H9 (cell line): ENCODE measurements at regions not wholly inside any gene's neighbourhood (a gene's known extent, or its start where the extent isn't known, plus 50 kb on each side); places are given as distances from the start of the nearest gene placed in this dataset.

ENCODE experiments used
- DNase-seq: peaks from one replicate; pipeline ENCODE4 v3.0.0-alpha.2; 2017
- H2AFZ ChIP-seq: one replicate; pipeline ENCODE4 v1.6.1; 2013; ENCODE audit warnings: mild to moderate bottlenecking, low read length, control low read depth, moderate library complexity
- H2AK5ac ChIP-seq: 2 replicates; pipeline ENCODE4 v1.6.1; 2013; ENCODE audit warnings: low read length, control low read depth, mixed read lengths; ENCODE audit not compliant: insufficient read length
- H2BK120ac ChIP-seq: one replicate; pipeline ENCODE4 v1.6.1; 2013; ENCODE audit warnings: low read depth, mild to moderate bottlenecking, low read length, control low read depth, inconsistent platforms; ENCODE audit not compliant: poor library complexity, severe bottlenecking
- H2BK12ac ChIP-seq: 2 replicates; pipeline ENCODE4 v1.6.1; 2013; ENCODE audit warnings: low read length, control low read depth, mixed read lengths, low read depth; ENCODE audit not compliant: insufficient read length
- H2BK15ac ChIP-seq: 2 replicates; pipeline ENCODE4 v1.6.1; 2013; ENCODE audit warnings: low read depth, low read length, control low read depth
- H2BK20ac ChIP-seq: one replicate; pipeline ENCODE4 v1.6.1; 2013; ENCODE audit warnings: low read depth, mild to moderate bottlenecking, low read length, control low read depth, inconsistent platforms; ENCODE audit not compliant: poor library complexity, severe bottlenecking
- H2BK5ac ChIP-seq: 2 replicates; pipeline ENCODE4 v1.6.1; 2013; ENCODE audit warnings: low read length, control low read depth, mixed read lengths; ENCODE audit not compliant: insufficient read length
- H3K14ac ChIP-seq: 2 replicates; pipeline ENCODE4 v1.6.1; 2013; ENCODE audit warnings: low read length, control low read depth; ENCODE audit not compliant: insufficient read depth
- H3K18ac ChIP-seq: 2 replicates; pipeline ENCODE4 v1.6.1; 2013; ENCODE audit warnings: low read depth, mild to moderate bottlenecking, mixed read lengths, low read length, control low read depth; ENCODE audit not compliant: insufficient read length
- H3K23ac ChIP-seq: 2 replicates; pipeline ENCODE4 v1.6.1; 2013; ENCODE audit warnings: low read length, control low read depth, mixed read lengths, low read depth; ENCODE audit not compliant: insufficient read length
- H3K23me2 ChIP-seq: 2 replicates; pipeline ENCODE4 v1.6.1; 2013; ENCODE audit warnings: low read depth, mild to moderate bottlenecking, mixed read lengths, low read length, control low read depth; ENCODE audit not compliant: insufficient read length, poor library complexity, severe bottlenecking
- H3K27ac ChIP-seq: 2 replicates; pipeline ENCODE4 v1.5.1; 2013; ENCODE audit warnings: low read length, control low read depth, mixed read lengths, low read depth; ENCODE audit not compliant: insufficient read length
- H3K27me3 ChIP-seq: 2 replicates; pipeline ENCODE4 v1.6.1; 2013; ENCODE audit warnings: low read length, control low read depth, inconsistent platforms; ENCODE audit not compliant: insufficient read depth
- H3K4ac ChIP-seq: 2 replicates; pipeline ENCODE4 v1.6.1; 2013; ENCODE audit warnings: low read depth, mild to moderate bottlenecking, control low read depth, inconsistent platforms, low read length, moderate library complexity
- H3K4me1 ChIP-seq: 2 replicates; pipeline ENCODE4 v1.6.1; 2013; ENCODE audit warnings: low read length, control low read depth, inconsistent platforms; ENCODE audit not compliant: insufficient read depth
- H3K4me2 ChIP-seq: 2 replicates; pipeline ENCODE4 v1.6.1; 2013; ENCODE audit warnings: low read length, control low read depth, mixed read lengths; ENCODE audit not compliant: insufficient read length, insufficient read depth
- H3K56ac ChIP-seq: 2 replicates; pipeline ENCODE4 v1.6.1; 2013; ENCODE audit warnings: low read depth, mild to moderate bottlenecking, mixed read lengths, low read length, control low read depth; ENCODE audit not compliant: insufficient read length
- H3K79me1 ChIP-seq: 2 replicates; pipeline ENCODE4 v1.6.1; 2013; ENCODE audit warnings: low read depth, mild to moderate bottlenecking, moderate library complexity, low read length, control low read depth, inconsistent platforms; ENCODE audit not compliant: insufficient read depth, poor library complexity, severe bottlenecking
- H3K79me2 ChIP-seq: 2 replicates; pipeline ENCODE4 v1.6.1; 2013; ENCODE audit warnings: low read length, control low read depth, inconsistent platforms; ENCODE audit not compliant: insufficient read depth
- H3K9ac ChIP-seq: 2 replicates; pipeline ENCODE4 v1.6.1; 2013; ENCODE audit warnings: low read length, control low read depth, mixed read lengths; ENCODE audit not compliant: insufficient read length; ENCODE audit errors: extremely low read depth
- H3K9me3 ChIP-seq: one replicate; pipeline ENCODE4 v1.6.1; 2013; ENCODE audit warnings: low read depth, low read length, inconsistent platforms; ENCODE audit not compliant: control insufficient read depth
- H3T11ph ChIP-seq: one replicate; pipeline ENCODE4 v1.6.1; 2013; ENCODE audit warnings: mild to moderate bottlenecking, low read length, control low read depth, inconsistent platforms
- H4K20me1 ChIP-seq: one replicate; pipeline ENCODE4 v1.6.1; 2013; ENCODE audit not compliant: control insufficient read depth, insufficient read length, insufficient read depth
- H4K5ac ChIP-seq: 2 replicates; pipeline ENCODE4 v1.6.1; 2013; ENCODE audit warnings: low read depth, mild to moderate bottlenecking, mixed read lengths, low read length, control low read depth; ENCODE audit not compliant: insufficient read length
- H4K8ac ChIP-seq: replicated peaks from 2 replicates; pipeline ENCODE4 v1.6.1; 2013; ENCODE audit warnings: low read length, control low read depth, mixed read lengths, low read depth; ENCODE audit not compliant: insufficient read length
- H4K91ac ChIP-seq: 2 replicates; pipeline ENCODE4 v1.6.1; 2013; ENCODE audit warnings: low read depth, mild to moderate bottlenecking, moderate library complexity, mixed read lengths, low read length, control low read depth; ENCODE audit not compliant: insufficient read length
- H3K27ac Mint-ChIP-seq, 3 experiments: 2 replicates in 2 of 3; 3 replicates in 1 of 3; pipeline ENCODE4 v1.8.0; 2020 to 2021; ENCODE audit warnings: mixed read lengths in 3 of 3, mild to moderate bottlenecking in 1 of 3, moderate library complexity in 1 of 3
- H3K27me3 Mint-ChIP-seq: 2 replicates; pipeline ENCODE4 v1.8.0; 2021; ENCODE audit warnings: low read depth, mild to moderate bottlenecking, moderate library complexity, mixed read lengths
- H3K36me3 Mint-ChIP-seq, 3 experiments: 2 replicates in 2 of 3; 3 replicates in 1 of 3; pipeline ENCODE4 v1.8.0; 2020 to 2021; ENCODE audit warnings: low read depth in 3 of 3, mixed read lengths in 3 of 3; ENCODE audit not compliant: insufficient read depth in 1 of 3
- H3K4me1 Mint-ChIP-seq, 2 experiments: 2 replicates each; pipeline ENCODE4 v1.8.0; 2020; ENCODE audit warnings: mixed read lengths in 2 of 2
- H3K4me3 Mint-ChIP-seq, 2 experiments: 2 replicates in 1 of 2; 3 replicates in 1 of 2; pipeline ENCODE4 v1.8.0; 2020 to 2021; ENCODE audit warnings: mild to moderate bottlenecking in 2 of 2, mixed read lengths in 2 of 2, moderate library complexity in 1 of 2
- H3K9me3 Mint-ChIP-seq, 2 experiments: 2 replicates in 1 of 2; 3 replicates in 1 of 2; pipeline ENCODE4 v1.8.0; 2020; ENCODE audit warnings: mild to moderate bottlenecking in 2 of 2, mixed read lengths in 2 of 2, moderate library complexity in 1 of 2
- CTCF ChIP-seq: fragments of 200-600 bp; sonication (generic); conservative IDR thresholded peaks from 3 replicates; pipeline ENCODE4 v1.8.0; 2021; ENCODE audit warnings: antibody characterized with exemption, mild to moderate bottlenecking
- WGBS: extraction: QIAGEN DNeasy Blood & Tissue Kit; methylation state at CpG from one replicate; pipeline ENCODE4 v1.1.7; 2013; ENCODE audit warnings: missing lambda C conversion rate, low lambda C conversion rate, mixed read lengths; ENCODE audit not compliant: insufficient read length; ENCODE audit errors: extremely low coverage; 5-methylcytosine and 5-hydroxymethylcytosine counted together

- Histone ChIP-seq H3K4me1 (no peaks in the 10 kb centered on the region), H3K4ac (no peak overlapping the region), H3K27ac (no peak overlapping the region), H2BK120ac (no peak overlapping the region), H3K9me3 (no peaks in the 10 kb centered on the region), H2BK20ac (no peak overlapping the region), H4K8ac (no peak overlapping the region), H3K14ac (no peak overlapping the region), H3T11ph (no peak overlapping the region), H4K5ac (no peak overlapping the region), H3K79me2 (no peaks in the 10 kb centered on the region), H3K79me1 (no peaks in the 10 kb centered on the region), H2AK5ac (no peak overlapping the region), H4K20me1 (no peaks in the 10 kb centered on the region), H2BK15ac (no peak overlapping the region), H2BK12ac (no peak overlapping the region), H4K91ac (no peak overlapping the region), H3K27me3 (no peaks in the 10 kb centered on the region), H2BK5ac (no peak overlapping the region), H3K4me2 (no peak overlapping the region), H2AFZ (no peak overlapping the region), H3K56ac (no peak overlapping the region), H3K23ac (no peak overlapping the region), H3K18ac (no peak overlapping the region), H3K9ac (no peak overlapping the region), H3K23me2 (no peaks in the 10 kb centered on the region)
- Mint-ChIP-seq H3K4me3 (no peak overlapping the region), H3K4me1 (peaks cover 0 to 4% of the 10 kb centered on the region in 2 experiments; a peak in 2 of 4 replicates), H3K27ac (no peak overlapping the region), H3K27me3 (peaks cover 3% of the 10 kb centered on the region), H3K36me3 (no peaks in the 10 kb centered on the region), H3K9me3 (no peaks in the 10 kb centered on the region)
- TF ChIP-seq CTCF, result no peak
- no CpG with 5 or more reads among the region's 3 CpGs for WGBS
- DNase-seq, result no peak
Measured at GRCh38 chr7:18239212-18239611, 211.6 kb upstream of the PRPS1L1 start.
